Type B pancreatic cell (in vitro differentiated cells): ENCODE measurements at regions not wholly inside any gene's neighbourhood (a gene's known extent, or its start where the extent isn't known, plus 50 kb on each side); places are given as distances from the start of the nearest gene placed in this dataset.

Source experiments
- DNase-seq: peaks from one replicate; pipeline ENCODE4 v3.0.0; 2021; ENCODE audit warnings: mixed read lengths; ENCODE audit not compliant: unreplicated experiment; ENCODE audit errors: extremely low spot score
- H3K27ac Mint-ChIP-seq: 2 replicates; pipeline ENCODE4 v1.8.0; 2021; ENCODE audit warnings: mild to moderate bottlenecking, mixed read lengths
- H3K27me3 Mint-ChIP-seq: 2 replicates; pipeline ENCODE4 v1.8.0; 2021; ENCODE audit warnings: mixed read lengths
- H3K36me3 Mint-ChIP-seq: 2 replicates; pipeline ENCODE4 v1.8.0; 2021; ENCODE audit warnings: mixed read lengths
- H3K4me1 Mint-ChIP-seq: one replicate; pipeline ENCODE4 v1.8.0; 2021; ENCODE audit warnings: mixed read lengths; ENCODE audit not compliant: unreplicated experiment
- H3K4me3 Mint-ChIP-seq: 2 replicates; pipeline ENCODE4 v1.8.0; 2021; ENCODE audit warnings: mild to moderate bottlenecking, mixed read lengths
- H3K9me3 Mint-ChIP-seq: 2 replicates; pipeline ENCODE4 v1.8.0; 2021; ENCODE audit warnings: mixed read lengths
- TF ChIP-seq, protein P1 (sequence below): fragments of 200-600 bp; sonication (generic); conservative IDR thresholded peaks from 2 replicates; pipeline ENCODE4 v1.5.0; 2021; ENCODE audit warnings: antibody characterized with exemption, mild to moderate bottlenecking

DNA sequence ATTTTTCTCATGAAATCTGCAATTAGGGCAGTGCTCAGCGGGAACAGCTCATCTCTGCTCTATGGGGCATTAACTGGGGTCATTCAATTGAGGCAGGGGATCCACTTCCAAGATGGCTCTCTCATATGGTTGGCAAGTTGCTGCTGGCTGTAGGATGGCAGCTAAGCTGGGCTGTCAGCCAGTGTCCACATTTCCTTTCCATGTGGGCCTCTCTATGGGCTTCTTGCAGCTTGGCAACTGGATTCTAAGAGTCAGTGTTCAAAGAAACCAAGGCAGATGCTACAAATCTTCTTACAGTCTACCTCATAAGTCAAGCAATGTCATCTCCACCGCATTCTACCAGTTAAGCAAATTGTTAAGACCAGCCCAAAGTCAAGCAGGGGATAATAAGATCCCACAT is 50.3 kb upstream of the TMCC3 start:
- DNase-seq: no peak
- H3K36me3 Mint-ChIP-seq: no peaks in the 10 kb centered on the region
- TF ChIP-seq, protein P1, sequence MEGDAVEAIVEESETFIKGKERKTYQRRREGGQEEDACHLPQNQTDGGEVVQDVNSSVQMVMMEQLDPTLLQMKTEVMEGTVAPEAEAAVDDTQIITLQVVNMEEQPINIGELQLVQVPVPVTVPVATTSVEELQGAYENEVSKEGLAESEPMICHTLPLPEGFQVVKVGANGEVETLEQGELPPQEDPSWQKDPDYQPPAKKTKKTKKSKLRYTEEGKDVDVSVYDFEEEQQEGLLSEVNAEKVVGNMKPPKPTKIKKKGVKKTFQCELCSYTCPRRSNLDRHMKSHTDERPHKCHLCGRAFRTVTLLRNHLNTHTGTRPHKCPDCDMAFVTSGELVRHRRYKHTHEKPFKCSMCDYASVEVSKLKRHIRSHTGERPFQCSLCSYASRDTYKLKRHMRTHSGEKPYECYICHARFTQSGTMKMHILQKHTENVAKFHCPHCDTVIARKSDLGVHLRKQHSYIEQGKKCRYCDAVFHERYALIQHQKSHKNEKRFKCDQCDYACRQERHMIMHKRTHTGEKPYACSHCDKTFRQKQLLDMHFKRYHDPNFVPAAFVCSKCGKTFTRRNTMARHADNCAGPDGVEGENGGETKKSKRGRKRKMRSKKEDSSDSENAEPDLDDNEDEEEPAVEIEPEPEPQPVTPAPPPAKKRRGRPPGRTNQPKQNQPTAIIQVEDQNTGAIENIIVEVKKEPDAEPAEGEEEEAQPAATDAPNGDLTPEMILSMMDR: no peak
- H3K27ac Mint-ChIP-seq: no peak overlapping the region
- H3K4me1 Mint-ChIP-seq: peaks cover 15% of the 10 kb centered on the region
- peaks cover 6% of the 10 kb centered on the region for H3K27me3 Mint-ChIP-seq
- H3K4me3 Mint-ChIP-seq: no peak overlapping the region
- H3K9me3 Mint-ChIP-seq: peaks cover 8% of the 10 kb centered on the region
